Uterus (tissue), 2 donors: ENCODE measurements at regions not wholly inside any gene's neighbourhood (a gene's known extent, or its start where the extent isn't known, plus 50 kb on each side); places are given as distances from the start of the nearest gene placed in this dataset.

Experiments used
- POLR2A ChIP-seq, 2 donors: fragments of 450-650 bp; IDR thresholded peaks; one replicate each; pipeline ENCODE4 v1.6.1; 2016; ENCODE audit warnings: antibody characterized with exemption in 2 of 2, mild to moderate bottlenecking in 1 of 2, moderate library complexity in 1 of 2
- TF ChIP-seq, protein P1 (sequence below), 4 experiments: fragments of 200-600 bp in 2 of 4; fragments of 450-650 bp in 2 of 4; sonication (generic) in 2 of 4; IDR thresholded peaks; one replicate each; pipeline ENCODE4 v1.5.1; 2016 to 2019; ENCODE audit warnings: antibody characterized with exemption in 4 of 4, mild to moderate bottlenecking in 2 of 4, moderate library complexity in 1 of 4

DNA sequence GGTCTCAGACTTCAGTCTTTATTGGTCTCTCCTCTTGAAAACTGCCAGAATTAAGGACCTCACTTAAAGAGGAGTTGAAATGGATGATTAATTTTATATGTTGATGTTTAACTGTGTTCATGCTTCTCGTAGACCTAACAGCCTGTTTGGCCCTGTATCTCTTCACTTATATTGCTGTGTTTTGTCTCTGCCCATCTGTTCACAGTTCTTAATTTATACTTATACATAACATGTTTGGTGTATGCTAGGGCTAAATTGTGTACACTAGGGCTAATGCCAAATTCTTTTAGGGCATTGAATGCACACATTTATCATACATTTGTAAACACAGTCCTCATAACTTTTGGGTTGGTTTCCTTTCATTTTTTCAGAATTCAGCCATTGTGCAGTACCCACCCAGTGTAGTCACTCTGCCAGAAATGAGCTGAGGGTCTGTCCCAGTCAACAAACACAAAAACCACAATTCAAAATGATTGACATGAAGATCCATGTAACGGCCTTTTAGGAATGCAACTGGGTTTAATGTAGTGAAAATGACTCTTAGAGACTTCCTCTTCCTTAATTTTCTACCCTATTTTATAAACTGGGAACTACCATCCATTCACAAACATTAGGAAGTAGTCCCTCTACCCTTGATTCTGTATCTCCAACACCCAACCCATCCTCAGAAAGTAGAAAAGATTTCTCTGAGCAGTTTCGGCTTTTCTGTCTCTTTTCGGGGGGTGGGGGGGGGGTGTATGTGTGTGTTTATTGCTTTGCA, 668.8 kb upstream of the KLF4 start:
- TF ChIP-seq, protein P1, sequence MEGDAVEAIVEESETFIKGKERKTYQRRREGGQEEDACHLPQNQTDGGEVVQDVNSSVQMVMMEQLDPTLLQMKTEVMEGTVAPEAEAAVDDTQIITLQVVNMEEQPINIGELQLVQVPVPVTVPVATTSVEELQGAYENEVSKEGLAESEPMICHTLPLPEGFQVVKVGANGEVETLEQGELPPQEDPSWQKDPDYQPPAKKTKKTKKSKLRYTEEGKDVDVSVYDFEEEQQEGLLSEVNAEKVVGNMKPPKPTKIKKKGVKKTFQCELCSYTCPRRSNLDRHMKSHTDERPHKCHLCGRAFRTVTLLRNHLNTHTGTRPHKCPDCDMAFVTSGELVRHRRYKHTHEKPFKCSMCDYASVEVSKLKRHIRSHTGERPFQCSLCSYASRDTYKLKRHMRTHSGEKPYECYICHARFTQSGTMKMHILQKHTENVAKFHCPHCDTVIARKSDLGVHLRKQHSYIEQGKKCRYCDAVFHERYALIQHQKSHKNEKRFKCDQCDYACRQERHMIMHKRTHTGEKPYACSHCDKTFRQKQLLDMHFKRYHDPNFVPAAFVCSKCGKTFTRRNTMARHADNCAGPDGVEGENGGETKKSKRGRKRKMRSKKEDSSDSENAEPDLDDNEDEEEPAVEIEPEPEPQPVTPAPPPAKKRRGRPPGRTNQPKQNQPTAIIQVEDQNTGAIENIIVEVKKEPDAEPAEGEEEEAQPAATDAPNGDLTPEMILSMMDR (IDR thresholded peaks at IDR 0.05): no peak
- no peak for TF ChIP-seq POLR2A (IDR thresholded peaks at IDR 0.05)
